GM04503 (cell line): ENCODE measurements at regions not wholly inside any gene's neighbourhood (a gene's known extent, or its start where the extent isn't known, plus 50 kb on each side); places are given as distances from the start of the nearest gene placed in this dataset.
"Not testable (repeated sequence)": the region's sequence is repeated elsewhere in the genome, so short reads cannot be mapped to it uniquely, and the experiment has no call there.

Experiments
- DNase-seq: peaks from one replicate; pipeline ENCODE4 v3.0.0-alpha.2; 2012; ENCODE audit warnings: low read depth

GRCh38 chr14:23751616-23752015, 115.5 kb downstream of the DHRS2 start:
- no peak for DNase-seq

DNA sequence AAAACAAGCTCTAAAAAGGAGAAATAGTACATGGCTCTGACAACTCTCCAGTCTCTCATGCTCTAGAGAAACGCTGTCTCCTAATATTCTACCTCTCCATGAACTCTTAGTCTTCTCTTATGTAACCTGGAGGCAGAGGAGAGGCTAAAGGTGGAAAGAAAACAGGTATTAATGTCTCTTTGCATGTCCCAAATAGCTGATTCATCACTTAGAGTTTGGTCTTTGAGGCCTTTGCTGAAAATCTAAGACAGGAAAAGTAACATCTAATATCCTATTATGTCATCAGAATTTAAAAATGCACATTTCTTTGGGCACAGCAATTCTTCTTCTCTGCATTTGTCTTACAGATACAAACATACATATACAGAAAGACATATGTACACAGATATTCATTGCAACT, 127.2 kb downstream of the DHRS2 start:
- no peak for DNase-seq

DNA sequence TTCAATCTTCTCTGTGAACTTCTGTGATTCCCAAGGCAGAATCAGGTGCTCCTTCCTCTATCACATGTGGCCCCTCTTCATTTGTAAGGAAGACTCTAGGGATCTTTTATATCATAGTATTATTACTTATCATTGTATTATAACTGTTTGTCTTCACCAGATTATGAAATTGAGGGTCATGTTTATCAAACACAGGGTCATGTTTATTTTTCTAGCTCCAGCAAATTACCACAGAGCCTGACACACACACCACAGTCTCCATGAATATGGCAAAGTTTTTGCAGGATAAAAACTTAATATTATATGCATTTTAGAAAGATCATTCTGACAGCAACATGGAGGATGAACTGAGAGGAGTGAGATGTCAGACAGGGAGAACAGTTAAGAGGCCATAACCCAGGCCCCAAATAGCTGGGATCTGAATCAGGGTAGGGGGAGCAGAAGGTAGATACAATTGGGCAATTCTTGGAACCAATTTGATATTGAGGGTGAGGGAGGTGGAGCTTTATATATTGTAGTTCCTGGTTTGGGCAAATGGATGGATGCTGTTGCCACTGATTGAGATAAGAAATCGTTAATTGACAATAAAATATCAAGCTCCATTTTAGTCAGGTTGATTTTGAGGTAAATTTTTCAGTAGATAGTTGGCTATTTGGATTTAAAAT, 130.7 kb downstream of the DHRS2 start:
- DNase-seq: no peak

- DNase-seq: not testable (repeated sequence)
These were observed 133.1 kb downstream of the DHRS2 start for GRCh38 chr14:23769221-23769728.

GRCh38 chr14:23773981-23774380, 137.8 kb downstream of the DHRS2 start:
- no peak for DNase-seq

DNA sequence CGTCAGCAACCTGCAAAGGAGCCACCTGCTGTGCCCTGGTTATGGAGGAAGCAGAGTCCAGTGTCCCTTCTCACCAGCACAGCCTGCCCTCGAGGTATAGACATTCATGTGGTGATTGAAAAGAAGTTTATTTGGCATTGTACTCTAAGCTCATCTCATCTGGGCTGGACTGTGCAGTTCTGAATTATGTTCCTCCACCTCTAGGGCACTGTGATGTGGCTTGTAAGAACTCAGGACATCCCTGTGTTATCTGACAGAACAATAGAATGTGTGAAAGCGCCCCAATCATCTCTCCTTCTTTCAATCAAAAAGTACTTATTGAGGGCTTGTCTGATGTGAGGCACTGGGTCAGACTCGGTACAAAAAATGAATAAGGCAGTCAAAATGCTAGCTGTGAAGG, 140.1 kb downstream of the DHRS2 start:
- DNase-seq: no peak

DNA sequence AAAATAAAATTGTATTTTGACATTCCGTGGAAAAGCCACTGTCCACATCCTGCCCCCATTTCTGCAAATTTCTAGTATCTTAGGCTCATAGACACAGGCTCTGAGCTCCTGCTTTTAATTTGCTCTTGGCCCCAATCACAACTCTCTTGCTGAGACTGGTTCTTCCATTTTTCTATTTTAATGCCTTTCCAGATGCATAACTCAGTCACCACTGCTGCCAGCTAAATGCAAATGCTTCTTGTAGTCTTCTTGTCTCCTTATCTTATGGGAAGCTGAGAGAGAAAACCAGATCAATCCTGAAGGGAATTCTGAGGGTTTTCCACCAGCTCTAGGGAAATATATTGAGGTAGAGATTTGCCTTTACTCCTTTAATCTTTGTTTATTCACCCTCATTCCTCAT, 149.0 kb downstream of the DHRS2 start:
- DNase-seq: no peak

GRCh38 chr14:23787436-23787835, 151.3 kb downstream of the DHRS2 start:
- no peak for DNase-seq

DNA sequence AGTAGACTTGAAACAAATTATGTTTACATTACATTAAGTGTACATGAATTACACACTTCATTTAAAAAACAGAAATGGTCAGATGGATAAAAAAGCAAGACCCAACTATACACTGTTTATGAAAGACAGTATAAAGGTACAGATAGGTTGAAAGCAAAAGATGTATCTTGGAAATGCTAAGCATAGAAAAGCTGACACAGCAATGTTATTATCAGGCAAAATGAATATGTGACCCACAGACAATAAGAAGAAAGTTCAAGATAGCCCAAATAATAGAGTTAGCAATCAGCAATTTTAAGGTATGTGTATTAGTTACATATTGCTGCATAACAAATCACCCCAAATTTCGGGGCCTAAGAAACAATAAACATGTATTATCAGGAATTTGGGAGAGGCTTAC, 153.5 kb downstream of the DHRS2 start:
- no peak for DNase-seq

DNA sequence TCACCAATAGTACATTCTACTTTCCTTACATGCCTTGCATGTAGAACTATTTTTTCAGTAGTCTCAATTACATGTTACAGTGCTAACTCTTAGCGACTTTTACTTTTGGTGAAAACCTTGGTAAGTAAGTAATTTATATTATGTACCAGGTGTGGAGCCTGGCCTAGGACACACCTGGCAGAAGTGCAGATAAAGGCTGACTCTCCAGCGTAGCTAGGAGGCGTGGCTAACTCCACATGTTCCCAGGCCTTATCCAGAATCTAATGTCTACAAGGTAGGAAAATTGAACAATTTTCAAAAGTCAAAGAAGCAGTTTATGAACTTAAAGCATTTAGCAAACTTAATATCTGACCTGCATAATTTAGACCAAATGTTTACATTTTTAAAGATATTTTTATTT, 157.4 kb downstream of the DHRS2 start:
- DNase-seq: no peak

- DNase-seq: no peak
These were observed 152.8 kb upstream of the DHRS4 start for GRCh38 chr14:23800811-23801210.

- DNase-seq: no peak
These were observed 151.8 kb upstream of the DHRS4 start for GRCh38 chr14:23801766-23802165.

- no peak for DNase-seq
These were observed 148.8 kb upstream of the DHRS4 start for GRCh38 chr14:23804817-23805216.

GRCh38 chr14:23805761-23806160, 147.8 kb upstream of the DHRS4 start:
- DNase-seq: no peak

DNA sequence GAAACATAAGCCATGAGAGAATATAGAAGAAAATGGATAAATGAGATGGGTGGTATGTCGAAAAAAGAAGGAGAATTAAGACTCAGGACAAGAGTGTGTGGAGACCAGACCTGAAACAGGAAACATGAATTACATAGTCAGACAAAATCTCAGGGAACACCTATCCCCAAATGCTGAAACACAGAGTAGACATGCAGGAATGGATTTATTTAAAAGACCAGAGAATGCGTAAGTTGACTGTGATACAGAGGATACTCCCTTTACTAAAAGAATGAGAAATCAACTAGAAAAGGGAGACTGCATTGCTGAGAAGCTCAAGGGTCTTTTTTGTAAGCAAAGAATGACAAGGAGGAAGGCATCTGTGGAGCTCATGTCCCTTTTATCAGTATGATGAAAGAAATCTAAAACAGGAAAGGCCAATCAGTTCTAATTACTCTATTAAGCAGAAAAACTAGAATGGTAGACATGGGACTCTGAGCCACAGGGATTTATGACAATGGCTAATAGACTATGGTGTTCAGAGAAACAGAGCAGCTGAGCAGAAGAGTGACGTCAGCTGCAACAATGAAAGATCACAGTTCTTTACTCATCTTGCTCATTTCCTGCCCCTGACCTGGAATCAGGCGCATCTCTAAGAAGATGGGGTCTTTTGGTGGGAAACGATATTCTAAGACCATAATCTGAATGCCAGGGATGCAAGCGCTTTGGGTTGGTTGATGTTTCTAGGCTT, 138.9 kb upstream of the DHRS4 start:
- no peak for DNase-seq

- no peak for DNase-seq
These were observed 137.2 kb upstream of the DHRS4 start for GRCh38 chr14:23816371-23816770.

DNA sequence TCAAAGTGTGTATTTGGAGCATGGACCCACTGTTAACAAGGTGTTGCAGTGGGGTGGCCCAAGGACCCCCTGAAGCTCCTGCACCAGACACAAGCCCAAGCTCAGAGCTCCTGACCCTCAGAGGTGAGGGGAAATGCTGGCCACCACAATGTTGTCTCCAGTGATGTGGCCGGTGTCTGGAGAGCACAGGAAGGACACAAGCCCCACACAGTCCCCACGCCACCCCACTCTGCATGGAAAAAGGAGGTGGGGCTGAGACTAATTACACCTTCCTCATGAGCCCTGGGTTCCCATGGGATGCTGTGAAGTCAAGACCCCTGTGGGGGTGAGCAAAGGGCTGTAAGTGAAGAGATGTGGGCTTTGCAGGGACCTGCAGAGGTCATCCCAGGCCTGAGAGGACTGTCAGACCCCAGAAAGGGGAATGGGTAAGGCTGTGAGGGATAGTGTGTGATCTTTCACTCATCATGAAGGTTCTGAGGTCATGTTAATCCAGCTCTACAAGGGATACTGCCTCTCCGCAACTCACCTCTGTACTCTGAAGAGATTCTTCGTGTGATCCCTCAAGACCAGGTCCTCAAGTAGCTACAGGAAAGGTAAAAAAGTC, 136.3 kb upstream of the DHRS4 start:
- DNase-seq: no peak

DNA sequence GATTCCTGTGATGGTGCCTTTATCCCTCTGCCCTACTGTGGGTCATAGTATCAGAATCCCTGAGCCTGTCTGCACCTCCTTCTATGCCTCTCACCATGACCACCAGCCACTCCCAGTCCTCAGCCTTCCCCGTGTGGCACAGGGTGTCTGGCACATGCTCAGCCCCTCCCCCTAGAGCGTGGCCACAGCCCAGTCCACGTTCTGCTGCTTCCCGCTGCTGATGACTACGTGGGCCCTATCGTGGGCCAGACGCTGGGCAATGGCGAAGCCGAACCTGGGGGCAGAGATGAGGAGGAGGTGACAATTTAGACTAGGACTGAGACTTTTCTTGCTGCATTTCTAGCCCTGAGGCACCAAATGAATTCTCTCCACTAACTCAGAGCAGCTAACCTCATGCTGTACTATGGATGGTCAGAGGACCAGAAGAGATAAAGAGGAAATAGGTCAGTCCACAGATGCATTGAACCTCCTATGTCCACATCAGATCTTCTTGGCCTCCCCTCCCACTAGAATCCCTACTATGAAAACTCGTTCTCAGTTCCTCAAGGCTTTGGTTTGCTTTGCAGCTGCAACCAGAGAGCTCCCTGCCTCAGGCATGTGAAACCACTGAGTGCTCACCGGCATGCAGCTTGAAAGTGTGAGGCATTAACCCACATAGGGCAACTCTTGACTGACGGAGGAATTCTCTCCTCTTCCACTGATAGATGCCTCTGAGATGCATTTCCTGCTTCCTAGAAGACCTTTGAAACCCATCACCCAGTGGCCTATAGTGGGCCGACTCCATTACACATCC, 126.3 kb upstream of the DHRS4 start:
- DNase-seq: no peak

DNA sequence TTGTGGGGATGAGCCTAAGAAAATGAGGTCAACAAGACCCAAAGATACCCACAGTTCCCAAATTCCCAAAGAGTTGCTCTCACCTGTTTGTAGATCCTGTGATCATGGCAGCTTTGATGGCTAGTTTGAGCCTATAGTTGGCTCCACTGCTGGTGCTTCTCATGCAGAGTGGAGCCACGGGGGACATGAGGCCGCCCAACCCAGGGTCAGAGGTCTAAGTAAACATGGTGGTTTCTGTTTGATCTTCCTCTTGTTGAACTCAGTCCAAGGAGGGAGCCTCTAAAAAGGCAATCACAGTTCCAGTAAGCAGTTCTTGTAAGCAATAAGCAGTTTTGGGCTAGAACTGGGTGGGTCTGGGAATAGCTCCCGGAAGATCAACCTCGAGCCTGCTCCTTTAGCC, 125.6 kb upstream of the DHRS4 start:
- DNase-seq: no peak

GRCh38 chr14:23828616-23829015, 125.0 kb upstream of the DHRS4 start:
- no peak for DNase-seq

- peak; percentile 84 for DNase-seq
These were observed 123.7 kb upstream of the DHRS4 start for GRCh38 chr14:23829736-23830471.

DNA sequence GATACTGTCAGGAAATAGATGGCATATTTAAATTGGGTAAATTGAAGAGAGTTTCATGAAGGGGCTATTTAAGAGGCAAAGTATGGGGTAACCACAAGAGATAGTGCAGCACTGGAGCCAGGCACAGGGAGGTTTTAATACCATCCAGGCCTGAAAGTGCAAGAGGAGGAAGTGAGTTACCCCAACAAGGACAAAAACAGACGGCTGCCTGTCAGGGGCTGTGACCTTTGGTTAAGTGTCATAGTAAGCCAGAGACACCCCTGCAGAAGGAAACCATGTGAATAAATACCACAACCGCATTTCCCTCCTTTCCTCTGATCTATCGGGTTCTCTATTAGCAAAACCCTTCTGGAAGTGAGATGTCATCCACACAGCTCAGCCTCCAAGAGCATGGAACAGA, 122.0 kb upstream of the DHRS4 start:
- no peak for DNase-seq
